HFF-Myc (cell line): ENCODE measurements at regions not wholly inside any gene's neighbourhood (a gene's known extent, or its start where the extent isn't known, plus 50 kb on each side); places are given as distances from the start of the nearest gene placed in this dataset.

Experiments used
- DNase-seq: peaks from one replicate; pipeline ENCODE4 v3.0.0-alpha.2; 2011; ENCODE audit warnings: low read depth; ENCODE audit errors: extremely low read depth
- H3K4me3 ChIP-seq: replicated peaks from 2 replicates; pipeline ENCODE4 v1.5.1; 2011; ENCODE audit warnings: low read depth, mild to moderate bottlenecking, control low read depth, low read length
- TF ChIP-seq, protein P1 (sequence below): IDR thresholded peaks from 2 replicates; pipeline ENCODE4 v1.5.1; 2012; ENCODE audit warnings: mild to moderate bottlenecking, low read depth, low read length, control low read depth; ENCODE audit errors: missing control alignments

DNA sequence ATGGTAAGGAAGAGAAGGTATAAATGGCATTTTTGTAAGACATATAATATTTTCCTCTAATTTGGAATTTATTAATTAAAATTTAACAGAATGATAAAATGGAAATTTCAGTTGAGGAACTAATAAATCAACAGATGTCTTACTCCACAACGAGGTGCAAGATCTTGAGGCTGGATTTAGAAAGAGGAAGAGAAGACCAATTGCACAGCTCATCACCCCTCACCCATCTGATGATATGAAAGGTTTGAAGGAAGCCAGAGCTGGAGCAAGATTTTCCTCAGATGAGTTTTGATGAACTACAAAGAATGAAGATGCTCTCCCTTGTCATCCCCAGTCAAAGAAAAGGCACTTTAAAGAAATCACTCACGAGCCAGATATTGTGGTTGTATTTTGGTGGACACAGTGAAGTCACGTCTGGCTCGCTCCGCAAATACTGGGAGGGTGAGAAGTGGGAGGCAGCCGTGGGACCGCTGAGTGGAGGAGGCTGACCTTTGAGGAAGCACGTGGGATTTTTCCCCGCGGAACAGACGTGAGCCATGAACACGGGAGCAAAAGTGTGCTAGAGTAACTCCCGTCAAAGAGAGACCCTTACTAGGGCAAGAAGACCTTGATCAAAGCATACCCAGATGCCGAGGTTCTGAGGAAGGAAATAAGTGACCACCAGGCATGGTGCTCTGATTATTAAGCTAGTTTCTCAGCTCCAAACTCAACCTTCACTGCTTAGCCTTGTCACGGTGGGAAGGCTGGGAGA, 511.4 kb downstream of the RNF144A start:
- TF ChIP-seq, protein P1, sequence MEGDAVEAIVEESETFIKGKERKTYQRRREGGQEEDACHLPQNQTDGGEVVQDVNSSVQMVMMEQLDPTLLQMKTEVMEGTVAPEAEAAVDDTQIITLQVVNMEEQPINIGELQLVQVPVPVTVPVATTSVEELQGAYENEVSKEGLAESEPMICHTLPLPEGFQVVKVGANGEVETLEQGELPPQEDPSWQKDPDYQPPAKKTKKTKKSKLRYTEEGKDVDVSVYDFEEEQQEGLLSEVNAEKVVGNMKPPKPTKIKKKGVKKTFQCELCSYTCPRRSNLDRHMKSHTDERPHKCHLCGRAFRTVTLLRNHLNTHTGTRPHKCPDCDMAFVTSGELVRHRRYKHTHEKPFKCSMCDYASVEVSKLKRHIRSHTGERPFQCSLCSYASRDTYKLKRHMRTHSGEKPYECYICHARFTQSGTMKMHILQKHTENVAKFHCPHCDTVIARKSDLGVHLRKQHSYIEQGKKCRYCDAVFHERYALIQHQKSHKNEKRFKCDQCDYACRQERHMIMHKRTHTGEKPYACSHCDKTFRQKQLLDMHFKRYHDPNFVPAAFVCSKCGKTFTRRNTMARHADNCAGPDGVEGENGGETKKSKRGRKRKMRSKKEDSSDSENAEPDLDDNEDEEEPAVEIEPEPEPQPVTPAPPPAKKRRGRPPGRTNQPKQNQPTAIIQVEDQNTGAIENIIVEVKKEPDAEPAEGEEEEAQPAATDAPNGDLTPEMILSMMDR, result no peak
- DNase-seq, result no peak
- no peak overlapping the region for H3K4me3 ChIP-seq

DNA sequence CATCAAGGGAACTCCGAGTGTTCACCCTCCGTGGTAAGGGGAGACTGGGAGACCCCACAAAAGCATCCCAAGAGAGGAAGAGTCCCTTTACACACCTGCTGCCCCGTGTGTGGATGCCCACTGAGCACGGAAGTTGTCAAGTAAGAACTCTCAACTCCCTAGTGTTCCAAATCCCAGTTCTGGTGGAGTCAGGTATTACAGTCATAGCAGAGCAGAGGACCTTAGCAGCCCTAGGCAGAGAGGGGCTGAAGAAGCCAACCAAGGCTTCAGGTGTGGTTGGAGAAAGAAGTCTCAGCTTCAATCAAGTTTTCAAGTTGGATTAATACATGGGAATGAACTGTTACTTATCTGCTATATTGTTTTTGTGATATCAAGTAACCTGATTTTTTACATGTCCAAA, 512.5 kb downstream of the RNF144A start:
- no peak for DNase-seq
- TF ChIP-seq, protein P1, result no peak

DNA sequence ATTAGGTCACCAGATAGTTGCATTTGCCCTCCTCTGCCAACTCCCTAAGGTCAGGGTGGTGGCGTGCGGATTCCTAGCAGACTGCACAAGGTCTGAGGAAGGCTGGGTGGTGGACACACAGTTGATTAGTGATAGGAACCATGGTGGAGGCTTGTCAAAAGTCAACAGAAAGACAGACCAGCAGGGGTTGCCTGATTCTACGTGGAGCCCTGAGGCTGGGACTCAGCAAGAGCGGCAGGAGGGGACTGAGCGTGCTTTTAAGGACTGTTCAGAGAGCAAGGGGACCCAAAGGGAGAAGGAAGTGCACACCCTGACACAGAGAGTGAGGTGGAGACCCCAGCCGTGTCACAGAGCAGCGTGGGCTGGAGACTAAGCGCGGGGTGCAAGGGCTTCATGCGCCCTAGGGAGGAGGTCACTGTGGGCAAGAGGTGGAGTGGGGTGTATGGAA, 513.2 kb downstream of the RNF144A start:
- TF ChIP-seq, protein P1, result no peak
- no peak for DNase-seq
- H3K4me3 ChIP-seq, result no peak overlapping the region

More for the DNA sequence above, 512.5 kb downstream of the RNF144A start:
- no peak overlapping the region for H3K4me3 ChIP-seq

DNA sequence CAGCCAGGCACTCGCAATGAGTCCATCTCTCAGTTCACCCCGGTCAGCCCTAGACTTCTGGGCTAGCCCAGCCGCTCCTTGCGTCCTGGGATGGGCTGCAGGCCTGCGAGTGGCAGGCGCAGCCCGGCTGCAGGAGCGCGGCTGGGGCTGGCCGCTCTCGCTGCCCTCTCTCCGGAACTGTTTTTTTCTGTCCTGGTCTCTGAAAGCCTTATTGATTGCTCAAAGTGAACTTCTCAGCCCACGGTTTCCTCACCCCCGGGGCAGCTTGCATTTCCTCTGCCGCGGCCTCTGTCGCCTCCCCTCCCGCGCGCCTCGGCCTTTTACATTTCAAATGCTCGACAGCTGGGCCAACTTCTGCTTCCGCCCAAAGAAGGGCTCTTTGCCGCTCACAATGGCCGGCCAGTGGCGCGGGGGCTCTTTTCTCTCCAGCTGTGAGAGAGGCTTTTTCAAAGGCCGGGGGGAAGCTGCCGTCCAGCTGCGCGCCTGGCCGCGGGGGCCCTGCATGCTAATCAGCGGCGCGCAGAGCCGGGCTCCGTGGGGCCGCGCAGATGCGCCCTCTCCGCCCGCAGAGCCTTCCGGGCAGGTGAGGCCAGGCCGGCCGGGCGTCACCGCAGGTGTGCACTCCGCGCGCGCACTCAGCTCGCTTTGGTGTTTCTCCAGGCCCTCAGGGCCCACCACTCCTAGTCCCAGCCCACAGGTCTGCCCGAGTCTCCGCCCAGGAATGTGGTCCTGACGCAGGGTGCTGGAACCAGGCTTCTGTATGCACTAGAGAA, 513.8 kb downstream of the RNF144A start:
- no peak for DNase-seq
- no peak overlapping the region for H3K4me3 ChIP-seq
- TF ChIP-seq, protein P1, result no peak

DNA sequence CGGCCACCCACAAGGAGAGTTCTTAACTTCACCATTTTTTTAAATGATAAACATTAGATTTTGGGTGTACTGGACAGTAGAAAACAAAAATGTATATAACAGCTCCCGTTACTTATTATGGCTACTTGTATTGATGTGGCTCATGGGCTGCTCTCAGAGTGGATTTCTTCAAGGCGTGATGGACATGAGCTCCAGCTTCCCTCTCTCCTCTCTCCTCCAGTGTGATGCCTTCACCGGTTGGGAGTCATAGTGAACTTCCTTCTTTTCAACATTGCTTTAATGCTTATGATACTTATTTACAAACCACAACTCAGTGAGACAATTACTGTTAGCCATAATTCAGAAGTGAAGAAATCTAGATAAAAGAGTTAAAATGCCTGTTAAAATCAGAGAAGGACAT, 515.2 kb downstream of the RNF144A start:
- TF ChIP-seq, protein P1, result no peak
- H3K4me3 ChIP-seq, result no peak overlapping the region
- no peak for DNase-seq

DNA sequence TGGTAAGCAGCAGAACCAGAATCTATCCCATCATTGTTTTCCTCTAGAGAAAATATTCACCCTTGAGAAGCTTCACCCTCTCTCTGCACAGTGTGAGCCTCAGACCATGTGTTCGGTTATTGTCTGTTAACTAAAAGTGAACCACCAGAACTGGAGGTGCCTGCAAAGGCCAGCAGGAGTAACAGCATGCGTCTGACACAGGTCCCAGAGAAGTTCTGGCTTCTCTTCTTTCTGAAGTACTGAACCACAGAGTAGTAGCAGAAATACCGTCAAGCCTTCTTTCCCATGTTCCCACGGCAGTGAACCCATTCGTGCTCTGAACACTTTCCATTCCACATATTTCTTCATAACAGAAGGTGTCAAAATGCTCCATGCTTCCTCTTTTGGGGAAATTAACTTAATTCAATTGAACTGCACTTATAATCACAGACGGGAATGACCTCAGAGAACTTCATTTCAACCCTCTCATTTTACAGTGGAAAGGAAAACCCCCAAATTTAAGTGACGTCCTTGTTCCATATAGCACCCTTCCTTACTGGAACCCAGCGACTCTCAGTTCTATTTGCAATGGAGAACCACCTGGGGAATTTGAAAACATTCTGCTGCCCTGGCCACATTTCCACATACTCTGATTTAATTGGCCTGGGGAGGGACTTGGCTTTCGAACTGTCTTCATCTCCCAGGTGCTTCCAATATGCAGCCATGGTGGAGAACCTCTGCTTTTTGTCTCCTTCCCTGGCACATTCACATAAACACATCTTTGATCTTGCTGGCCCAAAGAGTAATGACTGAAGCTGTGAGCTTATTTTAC, 519.1 kb downstream of the RNF144A start:
- TF ChIP-seq, protein P1, result no peak
- H3K4me3 ChIP-seq, result no peak overlapping the region

More for the DNA sequence above, 519.1 kb downstream of the RNF144A start:
- no peak for DNase-seq
